ENCODE measurements at regions not wholly inside any gene's neighbourhood (a gene's known extent, or its start where the extent isn't known, plus 50 kb on each side); places are given as distances from the start of the nearest gene placed in this dataset.
"Not testable (repeated sequence)": the region's sequence is repeated elsewhere in the genome, so short reads cannot be mapped to it uniquely, and the experiment has no call there.

GRCh38 chr2:91422102-91422501 lies 2730.6 kb downstream of the RPIA start:
- DNase-seq (ENCODE audit: low read depth) = not testable (repeated sequence)

- DNase-seq (ENCODE audit: low read depth) = not testable (repeated sequence)
These were observed 2735.7 kb downstream of the RPIA start for GRCh38 chr2:91427148-91427547.

GRCh38 chr2:91441932-91442245 lies 2750.4 kb downstream of the RPIA start:
- DNase-seq (ENCODE audit: low read depth) = not testable (repeated sequence)

GRCh38 chr2:91442246-91442905 lies 2750.9 kb downstream of the RPIA start:
- no peak for DNase-seq (ENCODE audit: low read depth)

GRCh38 chr2:91442906-91443729 lies 2751.6 kb downstream of the RPIA start:
- not testable (repeated sequence) for DNase-seq (ENCODE audit: low read depth)

GRCh38 chr2:91443730-91444115 lies 2752.2 kb downstream of the RPIA start:
- not testable (repeated sequence) for DNase-seq (ENCODE audit: low read depth)

- not testable (repeated sequence) for DNase-seq (ENCODE audit: low read depth)
These were observed 2754.2 kb downstream of the RPIA start for GRCh38 chr2:91445705-91446104.

- DNase-seq (ENCODE audit: low read depth) = not testable (repeated sequence)
These were observed 2755.0 kb downstream of the RPIA start for GRCh38 chr2:91446489-91446888.

GRCh38 chr2:91446915-91447314 lies 2755.4 kb downstream of the RPIA start:
- not testable (repeated sequence) for DNase-seq (ENCODE audit: low read depth)

GRCh38 chr2:91447508-91447907 lies 2756.0 kb downstream of the RPIA start:
- DNase-seq (ENCODE audit: low read depth) = not testable (repeated sequence)

GRCh38 chr2:91462292-91462691 lies 2770.8 kb downstream of the RPIA start:
- DNase-seq (ENCODE audit: low read depth) = not testable (repeated sequence)

GRCh38 chr2:91463007-91463406 lies 2771.5 kb downstream of the RPIA start:
- DNase-seq (ENCODE audit: low read depth) = not testable (repeated sequence)

GRCh38 chr2:91466780-91467363 lies 2775.4 kb downstream of the RPIA start:
- not testable (repeated sequence) for DNase-seq (ENCODE audit: low read depth)

- DNase-seq (ENCODE audit: low read depth) = not testable (repeated sequence)
These were observed 2784.9 kb downstream of the RPIA start for GRCh38 chr2:91476244-91476935.

- DNase-seq (ENCODE audit: low read depth) = not testable (repeated sequence)
These were observed 2785.4 kb downstream of the RPIA start for GRCh38 chr2:91476936-91477246.

GRCh38 chr2:91477291-91477690 lies 2785.8 kb downstream of the RPIA start:
- not testable (repeated sequence) for DNase-seq (ENCODE audit: low read depth)

- no peak for DNase-seq (ENCODE audit: low read depth)
These were observed 2786.5 kb downstream of the RPIA start for GRCh38 chr2:91477731-91478672.

- not testable (repeated sequence) for DNase-seq (ENCODE audit: low read depth)
These were observed 2787.6 kb downstream of the RPIA start for GRCh38 chr2:91478851-91479718.

GRCh38 chr2:91485226-91485625 lies 2793.8 kb downstream of the RPIA start:
- DNase-seq (ENCODE audit: low read depth) = not testable (repeated sequence)
